Prostate gland (tissue), 2 donors: ENCODE measurements at regions not wholly inside any gene's neighbourhood (a gene's known extent, or its start where the extent isn't known, plus 50 kb on each side); places are given as distances from the start of the nearest gene placed in this dataset.

Source experiments
- DNase-seq: peaks from one replicate; pipeline ENCODE4 v3.0.0-alpha.2; 2019; ENCODE audit warnings: low spot score
- H3K27ac ChIP-seq, 2 donors: fragments of 200-600 bp; sonication (generic); 2 replicates each; pipeline ENCODE4 v1.5.1; 2017 to 2019
- H3K27me3 ChIP-seq: fragments of 200-600 bp; sonication (generic); replicated peaks from 2 replicates; pipeline ENCODE4 v1.5.1; 2019; ENCODE audit not compliant: insufficient read depth
- H3K36me3 ChIP-seq, 2 donors: fragments of 200-600 bp; sonication (generic); 1 replicate in 1 of 2; 2 replicates in 1 of 2; pipeline versions ENCODE4 v1.5.1 to v1.8.1; 2017 to 2019
- H3K4me1 ChIP-seq: fragments of 200-600 bp; sonication (generic); replicated peaks from 2 replicates; pipeline ENCODE4 v1.5.1; 2019
- H3K4me3 ChIP-seq, 2 donors: fragments of 200-600 bp; sonication (generic); 2 replicates each; pipeline ENCODE4 v1.5.1; 2017 to 2019
- H3K9me3 ChIP-seq: fragments of 200-600 bp; sonication (generic); 2 replicates; pipeline ENCODE4 v1.5.1; 2017
- POLR2A ChIP-seq: fragments of 450-650 bp; IDR thresholded peaks from one replicate; pipeline ENCODE4 v1.6.1; 2016; ENCODE audit warnings: antibody characterized with exemption, mild to moderate bottlenecking
- POLR2AphosphoS5 ChIP-seq: sonication (generic); formaldehyde crosslinking; IDR thresholded peaks from one replicate; pipeline ENCODE4 v1.6.1; 2017; ENCODE audit warnings: antibody characterized with exemption
- WGBS: methylation state at CpG from one replicate; pipeline ENCODE4 v1.1.5; 2018; 5-methylcytosine and 5-hydroxymethylcytosine counted together
- intact Hi-C: fragments of 100-400 bp; cut with DNase I; formaldehyde crosslinking; loops from one replicate; pipeline ENCODE4 v1.14.2; 2022
- TF ChIP-seq, protein P1 (sequence below), 4 experiments: fragments of 200-600 bp in 2 of 4; fragments of 450-650 bp in 2 of 4; sonication (generic) in 2 of 4; IDR thresholded peaks; 1 replicate in 3 of 4; 2 replicates in 1 of 4; pipeline ENCODE4 v1.5.1; 2016 to 2019; ENCODE audit warnings: antibody characterized with exemption in 4 of 4, mild to moderate bottlenecking in 2 of 4, moderate library complexity in 2 of 4

DNA sequence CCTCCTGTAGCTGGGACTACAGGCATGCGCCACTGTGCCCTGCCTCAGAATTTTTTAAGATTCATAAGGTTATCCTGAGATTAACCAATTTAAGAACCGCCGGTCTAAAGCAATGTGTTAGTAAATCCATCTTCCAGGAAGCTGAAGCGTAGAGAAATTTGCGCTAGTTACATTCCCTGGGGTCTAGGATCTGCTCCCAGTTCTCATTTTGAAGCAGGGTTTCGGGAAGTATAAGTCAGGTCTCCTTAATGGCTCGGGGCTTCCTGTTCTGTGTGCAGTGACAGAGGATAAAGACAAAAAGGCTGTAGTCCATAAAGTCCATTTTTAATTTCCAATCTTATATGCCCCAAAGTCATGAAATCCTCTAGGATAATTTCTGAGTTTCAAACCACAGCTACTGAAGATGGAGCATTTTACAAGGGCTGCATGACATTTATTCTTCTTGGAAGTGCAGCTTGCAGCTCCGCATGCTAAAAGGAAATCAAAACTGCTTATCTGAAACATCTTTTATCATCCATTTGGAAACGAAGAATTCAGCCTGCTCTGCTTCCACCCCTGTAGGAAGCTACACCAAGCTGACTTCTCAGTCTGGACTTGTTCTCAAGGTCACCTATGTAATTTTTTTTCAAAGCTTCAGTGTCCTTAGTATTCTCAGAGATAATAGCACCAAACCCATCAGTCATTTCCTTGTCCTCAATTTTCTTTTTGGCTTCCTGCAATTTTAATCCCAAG, 326.1 kb downstream of the PRL start:
- WGBS: 45% methylated on average over 9 of the region's 9 CpGs
- intact Hi-C loops: no loop called here

DNA sequence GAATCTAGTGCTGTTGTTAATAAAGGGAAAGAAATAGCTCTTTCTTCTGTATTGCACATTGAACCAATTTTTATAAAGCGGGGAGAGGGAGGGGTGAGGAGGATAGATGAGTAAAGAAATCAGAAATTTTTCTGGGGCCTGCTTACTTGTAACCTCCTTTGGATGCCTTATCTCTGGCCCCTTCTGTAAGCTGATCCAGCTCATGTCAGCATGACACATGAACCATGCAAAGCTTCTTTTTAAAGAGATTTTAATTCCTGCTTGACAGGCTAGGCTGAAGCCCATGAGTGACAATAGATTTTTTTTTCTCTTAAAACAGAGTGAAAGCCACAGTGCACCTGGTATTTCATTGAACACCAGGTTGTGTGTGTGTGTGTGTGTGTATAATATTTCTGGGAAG, 325.3 kb downstream of the PRL start:
- 91% methylated on average over 1 of the region's 1 CpG for WGBS
- intact Hi-C loops: no loop called here
- H3K27me3 ChIP-seq: no peaks in the 10 kb centered on the region
- no peak overlapping the region for H3K4me3 ChIP-seq
- H3K27ac ChIP-seq: no peak overlapping the region
- H3K4me1 ChIP-seq: no peaks in the 10 kb centered on the region
- no peak for TF ChIP-seq POLR2A
- TF ChIP-seq, protein P1, sequence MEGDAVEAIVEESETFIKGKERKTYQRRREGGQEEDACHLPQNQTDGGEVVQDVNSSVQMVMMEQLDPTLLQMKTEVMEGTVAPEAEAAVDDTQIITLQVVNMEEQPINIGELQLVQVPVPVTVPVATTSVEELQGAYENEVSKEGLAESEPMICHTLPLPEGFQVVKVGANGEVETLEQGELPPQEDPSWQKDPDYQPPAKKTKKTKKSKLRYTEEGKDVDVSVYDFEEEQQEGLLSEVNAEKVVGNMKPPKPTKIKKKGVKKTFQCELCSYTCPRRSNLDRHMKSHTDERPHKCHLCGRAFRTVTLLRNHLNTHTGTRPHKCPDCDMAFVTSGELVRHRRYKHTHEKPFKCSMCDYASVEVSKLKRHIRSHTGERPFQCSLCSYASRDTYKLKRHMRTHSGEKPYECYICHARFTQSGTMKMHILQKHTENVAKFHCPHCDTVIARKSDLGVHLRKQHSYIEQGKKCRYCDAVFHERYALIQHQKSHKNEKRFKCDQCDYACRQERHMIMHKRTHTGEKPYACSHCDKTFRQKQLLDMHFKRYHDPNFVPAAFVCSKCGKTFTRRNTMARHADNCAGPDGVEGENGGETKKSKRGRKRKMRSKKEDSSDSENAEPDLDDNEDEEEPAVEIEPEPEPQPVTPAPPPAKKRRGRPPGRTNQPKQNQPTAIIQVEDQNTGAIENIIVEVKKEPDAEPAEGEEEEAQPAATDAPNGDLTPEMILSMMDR (IDR thresholded peaks at IDR 0.05): no peak
- TF ChIP-seq POLR2AphosphoS5: no peak
- H3K9me3 ChIP-seq: no peaks in the 10 kb centered on the region
- no peaks in the 10 kb centered on the region for H3K36me3 ChIP-seq
- no peak for DNase-seq

More for the DNA sequence above, 326.1 kb downstream of the PRL start:
- Histone ChIP-seq H3K36me3 (no peaks in the 10 kb centered on the region), H3K27me3 (no peaks in the 10 kb centered on the region), H3K27ac (no peak overlapping the region), H3K9me3 (no peaks in the 10 kb centered on the region), H3K4me3 (no peak overlapping the region), H3K4me1 (no peaks in the 10 kb centered on the region)
- DNase-seq: no peak
- TF ChIP-seq POLR2A: no peak
- TF ChIP-seq POLR2AphosphoS5: no peak
- TF ChIP-seq, protein P1 (IDR thresholded peaks at IDR 0.05): no peak

DNA sequence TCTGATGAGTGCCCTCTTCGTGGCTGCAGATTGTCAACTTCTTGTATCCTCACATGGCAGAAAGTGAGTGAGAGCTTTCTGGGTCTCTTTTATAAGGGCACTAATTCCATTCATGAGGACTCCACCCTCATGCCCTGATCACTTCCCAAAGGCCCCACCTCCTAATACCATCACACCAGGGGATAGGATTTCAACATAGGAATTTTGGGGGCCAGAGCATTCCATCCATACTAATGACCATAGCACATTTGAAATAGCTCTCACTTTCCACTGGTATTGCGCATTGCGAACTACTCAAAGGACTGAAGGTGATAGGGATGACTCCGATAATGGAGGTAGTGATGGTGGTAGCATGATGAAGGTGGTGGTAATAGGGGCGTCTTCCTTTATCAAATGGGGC, 324.3 kb downstream of the PRL start:
- Histone ChIP-seq H3K4me3 (no peak overlapping the region), H3K27ac (no peak overlapping the region), H3K27me3 (no peaks in the 10 kb centered on the region), H3K4me1 (no peaks in the 10 kb centered on the region), H3K36me3 (no peaks in the 10 kb centered on the region), H3K9me3 (no peaks in the 10 kb centered on the region)
- WGBS: 88% methylated on average over 5 of the region's 5 CpGs
- no peak for DNase-seq
- TF ChIP-seq, protein P1 (IDR thresholded peaks at IDR 0.05): no peak
- TF ChIP-seq POLR2AphosphoS5: no peak
- intact Hi-C loops: no loop called here

DNA sequence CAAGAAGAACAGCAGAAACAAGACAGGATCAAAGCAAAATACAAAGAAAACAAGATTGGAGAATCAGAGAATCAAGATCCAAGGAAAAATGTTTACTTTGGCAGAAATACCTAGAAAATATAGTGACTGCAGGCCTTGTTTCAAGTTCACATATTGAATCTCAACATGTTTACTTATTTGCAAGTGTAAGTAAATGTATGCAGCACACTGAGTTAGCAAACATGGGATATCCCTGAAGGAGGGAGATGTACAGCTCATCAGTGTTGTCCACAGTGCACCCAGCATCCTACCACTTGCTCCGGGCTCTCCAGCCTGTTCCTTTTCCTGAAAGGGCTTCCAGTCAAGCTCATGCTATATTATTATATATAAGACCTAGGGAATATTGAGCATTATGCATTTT, 319.5 kb downstream of the PRL start:
- intact Hi-C loops: no loop called here
- Histone ChIP-seq H3K4me3 (no peak overlapping the region), H3K4me1 (no peaks in the 10 kb centered on the region), H3K27ac (no peak overlapping the region), H3K27me3 (no peaks in the 10 kb centered on the region), H3K36me3 (no peaks in the 10 kb centered on the region), H3K9me3 (no peaks in the 10 kb centered on the region)
- no peak for DNase-seq
- TF ChIP-seq POLR2A (no peak), POLR2AphosphoS5 (no peak)
- TF ChIP-seq, protein P1 (IDR thresholded peaks at IDR 0.05): no peak
- WGBS: 56% methylated on average over 1 of the region's 1 CpG

DNA sequence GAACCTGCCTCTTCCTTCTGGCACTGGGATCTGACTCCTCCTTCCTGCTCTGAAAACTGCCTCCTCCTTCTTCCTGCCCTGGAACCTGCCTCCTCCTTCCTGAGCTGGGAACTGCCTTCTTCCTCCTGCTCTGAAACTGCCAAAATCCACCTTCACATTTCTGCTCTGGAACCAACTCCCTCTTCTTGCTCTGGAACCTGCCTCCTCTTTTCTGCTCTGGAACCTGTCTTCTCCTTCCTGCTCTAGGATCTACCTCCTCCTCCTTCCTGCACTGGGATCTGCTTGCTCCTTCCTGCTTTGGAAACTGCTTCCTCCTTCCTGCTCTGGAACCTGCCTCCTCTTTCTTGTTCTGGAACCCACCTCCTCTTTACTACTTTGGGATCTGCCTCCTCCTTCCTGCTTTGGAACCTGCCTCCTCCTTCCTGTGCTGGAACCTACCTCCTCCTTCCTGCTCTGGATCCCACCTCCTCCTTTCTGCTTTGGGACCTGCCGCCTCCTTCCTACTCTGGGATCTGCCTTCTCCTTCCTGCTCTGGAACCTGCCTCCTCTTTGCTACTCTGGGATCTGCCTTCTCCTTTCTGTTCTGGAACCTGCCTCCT, 315.5 kb downstream of the PRL start:
- Histone ChIP-seq H3K9me3 (no peaks in the 10 kb centered on the region), H3K27me3 (no peaks in the 10 kb centered on the region), H3K4me3 (no peak overlapping the region), H3K4me1 (no peaks in the 10 kb centered on the region), H3K36me3 (no peaks in the 10 kb centered on the region), H3K27ac (no peak overlapping the region)
- 35% methylated on average over 1 of the region's 1 CpG for WGBS
- TF ChIP-seq, protein P1 (IDR thresholded peaks at IDR 0.05): no peak
- TF ChIP-seq POLR2A (no peak), POLR2AphosphoS5 (no peak)
- no peak for DNase-seq
- intact Hi-C loops: no loop called here
